HG03064 (cell line): ENCODE measurements at regions not wholly inside any gene's neighbourhood (a gene's known extent, or its start where the extent isn't known, plus 50 kb on each side); places are given as distances from the start of the nearest gene placed in this dataset.
"Not testable (repeated sequence)": the region's sequence is repeated elsewhere in the genome, so short reads cannot be mapped to it uniquely, and the experiment has no call there.

Experiments
- ATAC-seq: cut with Tn5 transposase; IDR thresholded peaks from one replicate; pipeline ENCODE4 v1.9.1; 2021; ENCODE audit warnings: low read depth; ENCODE audit not compliant: unreplicated experiment

GRCh38 chr4:144799486-144799885, 153.5 kb downstream of the HHIP start:
- no peak for ATAC-seq

- no peak for ATAC-seq
These were observed 155.8 kb downstream of the HHIP start for GRCh38 chr4:144801731-144802130.

GRCh38 chr4:144808034-144808433, 162.1 kb downstream of the HHIP start:
- ATAC-seq, result no peak

GRCh38 chr4:144809056-144809640, 163.2 kb downstream of the HHIP start:
- no peak for ATAC-seq

GRCh38 chr4:144816668-144817067, 170.7 kb downstream of the HHIP start:
- ATAC-seq, result no peak

GRCh38 chr4:144817081-144817480, 171.1 kb downstream of the HHIP start:
- no peak for ATAC-seq

- no peak for ATAC-seq
These were observed 172.2 kb downstream of the HHIP start for GRCh38 chr4:144818136-144818535.

GRCh38 chr4:144819591-144819990, 173.6 kb downstream of the HHIP start:
- no peak for ATAC-seq

GRCh38 chr4:144820011-144820727, 174.2 kb downstream of the HHIP start:
- no peak for ATAC-seq

- ATAC-seq, result no peak
These were observed 174.8 kb downstream of the HHIP start for GRCh38 chr4:144820728-144821085.

- ATAC-seq, result no peak
These were observed 186.0 kb downstream of the HHIP start for GRCh38 chr4:144831971-144832370.

GRCh38 chr4:144845411-144845810, 199.5 kb downstream of the HHIP start:
- no peak for ATAC-seq

- no peak for ATAC-seq
These were observed 206.0 kb downstream of the HHIP start for GRCh38 chr4:144851948-144852347.

GRCh38 chr4:144861471-144861870, 215.5 kb downstream of the HHIP start:
- ATAC-seq, result no peak

GRCh38 chr4:144862210-144862609, 216.3 kb downstream of the HHIP start:
- no peak for ATAC-seq

GRCh38 chr4:144864891-144865290, 218.9 kb downstream of the HHIP start:
- not testable (repeated sequence) for ATAC-seq

GRCh38 chr4:144868309-144868708, 222.4 kb downstream of the HHIP start:
- ATAC-seq, result no peak

GRCh38 chr4:144872508-144873225, 225.3 kb downstream of the ANAPC10 start:
- ATAC-seq, result no peak

GRCh38 chr4:144873226-144873990, 224.6 kb downstream of the ANAPC10 start:
- no peak for ATAC-seq

GRCh38 chr4:144894573-144894972, 203.4 kb downstream of the ANAPC10 start:
- ATAC-seq, result no peak

GRCh38 chr4:144899393-144899792, 198.6 kb downstream of the ANAPC10 start:
- no peak for ATAC-seq
